Tibial artery (tissue), 4 donors: ENCODE measurements at regions not wholly inside any gene's neighbourhood (a gene's known extent, or its start where the extent isn't known, plus 50 kb on each side); places are given as distances from the start of the nearest gene placed in this dataset.

Experiments
- DNase-seq, 2 donors: peaks; one replicate each; pipeline ENCODE4 v3.0.0-alpha.2; 2019
- H3K27ac ChIP-seq, 2 donors: fragments of 200-600 bp; sonication (generic) in 1 of 2; 1 replicate in 1 of 2; 2 replicates in 1 of 2; pipeline ENCODE4 v1.5.1; 2018 to 2019; ENCODE audit warnings: mild to moderate bottlenecking in 1 of 2
- H3K27me3 ChIP-seq, 2 donors: fragments of 200-600 bp; sonication (generic) in 1 of 2; one replicate each; pipeline versions ENCODE4 v1.5.1 to v1.6.0; 2016 to 2019
- H3K36me3 ChIP-seq, 3 donors: fragments of 200-600 bp; sonication (generic) in 2 of 3; one replicate each; pipeline ENCODE4 v1.5.1; 2016 to 2019; ENCODE audit warnings: mild to moderate bottlenecking in 2 of 3
- H3K4me1 ChIP-seq, 4 donors: fragments of 200-600 bp; sonication (generic) in 2 of 4; 1 replicate in 3 of 4; 2 replicates in 1 of 4; pipeline ENCODE4 v1.5.1; 2016 to 2019
- H3K4me3 ChIP-seq, 2 donors: fragments of 200-600 bp; sonication (generic) in 1 of 2; 1 replicate in 1 of 2; 2 replicates in 1 of 2; pipeline ENCODE4 v1.5.1; 2018 to 2019; ENCODE audit warnings: mild to moderate bottlenecking in 2 of 2
- H3K9me3 ChIP-seq, 3 donors: fragments of 200-600 bp; sonication (generic) in 1 of 3; one replicate each; pipeline ENCODE4 v1.5.1; 2016 to 2019
- intact Hi-C: fragments of 100-400 bp; cut with DNase I; formaldehyde crosslinking; loops from one replicate; pipeline ENCODE4 v1.15.0; 2023; ENCODE audit warnings: low total_unique reads
- TF ChIP-seq, protein P1 (sequence below), 2 experiments: fragments of 200-600 bp in 1 of 2; fragments of 450-650 bp in 1 of 2; IDR thresholded peaks; one replicate each; pipeline ENCODE4 v1.5.1; 2017 to 2019; ENCODE audit warnings: antibody characterized with exemption in 2 of 2, mild to moderate bottlenecking in 1 of 2, moderate library complexity in 1 of 2

DNA sequence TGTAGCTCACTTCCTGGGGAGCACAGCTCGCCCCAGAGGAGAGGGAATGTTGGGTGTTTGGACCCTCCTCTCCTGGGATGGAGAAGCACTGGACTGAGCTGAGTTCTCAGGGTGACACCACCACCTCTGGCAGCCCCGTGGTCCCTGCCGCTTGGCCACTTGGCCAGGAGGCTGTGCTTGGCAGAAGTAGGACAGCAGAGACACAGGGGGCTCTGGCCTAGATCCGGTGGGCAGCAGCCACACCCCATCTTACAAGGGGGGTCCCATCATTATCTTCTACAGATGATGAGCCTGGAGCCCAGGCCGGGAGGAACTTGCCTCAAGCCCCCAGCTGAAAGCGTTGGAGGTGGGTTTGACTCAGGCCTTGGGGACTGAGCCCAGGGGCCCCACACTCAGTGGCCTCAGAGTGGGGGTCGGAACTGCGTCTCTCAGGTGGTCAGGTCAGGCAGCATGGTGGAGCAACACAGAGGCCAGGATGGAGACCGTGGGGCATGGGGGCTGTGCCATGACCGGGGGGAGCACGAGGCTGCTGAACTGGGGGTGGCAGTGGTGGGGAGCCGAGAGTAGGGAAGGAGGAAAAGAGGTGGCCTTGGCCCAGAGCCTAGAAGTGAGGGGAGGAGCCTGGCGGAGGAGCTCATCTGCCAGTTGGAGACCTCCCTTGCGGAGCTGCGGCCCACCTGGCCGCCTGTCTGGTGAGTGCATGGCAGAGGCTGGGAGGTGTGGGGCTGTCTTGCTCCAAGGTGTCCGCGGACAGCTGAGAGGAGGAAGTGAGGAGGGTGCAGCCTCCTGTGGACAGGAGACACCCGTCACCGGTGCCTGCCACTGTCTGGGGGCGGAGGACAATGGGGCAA, 63.6 kb upstream of the HDAC4 start:
- Histone ChIP-seq H3K9me3 (no peaks in the 10 kb centered on the region), H3K27me3 (no peaks in the 10 kb centered on the region), H3K27ac (peak overlapping the region in 1 of 2 donors; percentile 22), H3K4me3 (no peak overlapping the region), H3K36me3 (no peaks in the 10 kb centered on the region), H3K4me1 (peaks cover 0 to 13% (median 11%) of the 10 kb centered on the region in 4 donors)
- DNase-seq = peak in 1 of 2 donors; percentile 63
- intact Hi-C loops = no loop called here
- TF ChIP-seq, protein P1, sequence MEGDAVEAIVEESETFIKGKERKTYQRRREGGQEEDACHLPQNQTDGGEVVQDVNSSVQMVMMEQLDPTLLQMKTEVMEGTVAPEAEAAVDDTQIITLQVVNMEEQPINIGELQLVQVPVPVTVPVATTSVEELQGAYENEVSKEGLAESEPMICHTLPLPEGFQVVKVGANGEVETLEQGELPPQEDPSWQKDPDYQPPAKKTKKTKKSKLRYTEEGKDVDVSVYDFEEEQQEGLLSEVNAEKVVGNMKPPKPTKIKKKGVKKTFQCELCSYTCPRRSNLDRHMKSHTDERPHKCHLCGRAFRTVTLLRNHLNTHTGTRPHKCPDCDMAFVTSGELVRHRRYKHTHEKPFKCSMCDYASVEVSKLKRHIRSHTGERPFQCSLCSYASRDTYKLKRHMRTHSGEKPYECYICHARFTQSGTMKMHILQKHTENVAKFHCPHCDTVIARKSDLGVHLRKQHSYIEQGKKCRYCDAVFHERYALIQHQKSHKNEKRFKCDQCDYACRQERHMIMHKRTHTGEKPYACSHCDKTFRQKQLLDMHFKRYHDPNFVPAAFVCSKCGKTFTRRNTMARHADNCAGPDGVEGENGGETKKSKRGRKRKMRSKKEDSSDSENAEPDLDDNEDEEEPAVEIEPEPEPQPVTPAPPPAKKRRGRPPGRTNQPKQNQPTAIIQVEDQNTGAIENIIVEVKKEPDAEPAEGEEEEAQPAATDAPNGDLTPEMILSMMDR (IDR thresholded peaks at IDR 0.05) = no peak

- Histone ChIP-seq H3K4me1 (peaks cover 0 to 13% (median 11%) of the 10 kb centered on the region in 4 donors), H3K9me3 (no peaks in the 10 kb centered on the region), H3K4me3 (no peak overlapping the region), H3K36me3 (no peaks in the 10 kb centered on the region), H3K27ac (no peak overlapping the region), H3K27me3 (no peaks in the 10 kb centered on the region)
- peak in 1 of 2 donors; percentile 13 for DNase-seq
- intact Hi-C loops = no loop called here
- TF ChIP-seq, protein P1 (IDR thresholded peaks at IDR 0.05) = no peak
Observed at GRCh38 chr2:239463541-239464165, 62.8 kb upstream of the HDAC4 start.

- no peak overlapping the region for H3K4me3 ChIP-seq
- peaks cover 0 to 13% (median 11%) of the 10 kb centered on the region in 4 donors for H3K4me1 ChIP-seq
- no peak overlapping the region for H3K27ac ChIP-seq
- TF ChIP-seq, protein P1 (IDR thresholded peaks at IDR 0.05) = no peak
- no peaks in the 10 kb centered on the region for H3K9me3 ChIP-seq
- peak in 1 of 2 donors; percentile 59 for DNase-seq
- intact Hi-C loops = no loop called here
- H3K36me3 ChIP-seq = no peaks in the 10 kb centered on the region
- no peaks in the 10 kb centered on the region for H3K27me3 ChIP-seq
Observed at GRCh38 chr2:239462671-239463506, 62.1 kb upstream of the HDAC4 start.

GRCh38 chr2:239462191-239462515, 61.3 kb upstream of the HDAC4 start:
- no peaks in the 10 kb centered on the region for H3K9me3 ChIP-seq
- no peak overlapping the region for H3K4me3 ChIP-seq
- intact Hi-C loops = no loop called here
- H3K36me3 ChIP-seq = no peaks in the 10 kb centered on the region
- peaks cover 0 to 13% (median 11%) of the 10 kb centered on the region in 4 donors for H3K4me1 ChIP-seq
- no peak overlapping the region for H3K27ac ChIP-seq
- H3K27me3 ChIP-seq = peaks cover 0 to 3% of the 10 kb centered on the region in 2 donors
- peak in 1 of 2 donors; percentile 48 for DNase-seq
- TF ChIP-seq, protein P1 (IDR thresholded peaks at IDR 0.05) = no peak

GRCh38 chr2:239461291-239462190, 60.7 kb upstream of the HDAC4 start:
- intact Hi-C loops = no loop called here
- peak in 1 of 2 donors; percentile 23 for DNase-seq
- H3K27me3 ChIP-seq = peaks cover 0 to 3% of the 10 kb centered on the region in 2 donors

More at GRCh38 chr2:239461291-239462190, 60.7 kb upstream of the HDAC4 start:
- Histone ChIP-seq H3K27ac (no peak overlapping the region), H3K4me1 (peaks cover 0 to 13% (median 11%) of the 10 kb centered on the region in 4 donors), H3K4me3 (no peak overlapping the region), H3K9me3 (no peaks in the 10 kb centered on the region), H3K36me3 (no peaks in the 10 kb centered on the region)
- TF ChIP-seq, protein P1 (IDR thresholded peaks at IDR 0.05) = no peak
